ENCODE measurements at regions not wholly inside any gene's neighbourhood (a gene's known extent, or its start where the extent isn't known, plus 50 kb on each side); places are given as distances from the start of the nearest gene placed in this dataset.
"Not testable (repeated sequence)": the region's sequence is repeated elsewhere in the genome, so short reads cannot be mapped to it uniquely, and the experiment has no call there.

- peaks cover 2% of the 10 kb centered on the region for H3K9me3 Mint-ChIP-seq
- H3K27ac Mint-ChIP-seq = no peak overlapping the region
- no peaks in the 10 kb centered on the region for H3K36me3 Mint-ChIP-seq (ENCODE audit: low read depth)
- DNase-seq = no peak
- ATAC-seq (ENCODE audit: low read depth) = no peak
- no peaks in the 10 kb centered on the region for H3K4me1 Mint-ChIP-seq
- ChIA-PET POLR2A (no interaction called here), CTCF (no interaction called here)
- no peaks in the 10 kb centered on the region for H3K27me3 Mint-ChIP-seq
- intact Hi-C loops (cut with micrococcal nuclease) = no loop called here
- H3K4me3 Mint-ChIP-seq = no peak overlapping the region
- TF ChIP-seq, protein P1, sequence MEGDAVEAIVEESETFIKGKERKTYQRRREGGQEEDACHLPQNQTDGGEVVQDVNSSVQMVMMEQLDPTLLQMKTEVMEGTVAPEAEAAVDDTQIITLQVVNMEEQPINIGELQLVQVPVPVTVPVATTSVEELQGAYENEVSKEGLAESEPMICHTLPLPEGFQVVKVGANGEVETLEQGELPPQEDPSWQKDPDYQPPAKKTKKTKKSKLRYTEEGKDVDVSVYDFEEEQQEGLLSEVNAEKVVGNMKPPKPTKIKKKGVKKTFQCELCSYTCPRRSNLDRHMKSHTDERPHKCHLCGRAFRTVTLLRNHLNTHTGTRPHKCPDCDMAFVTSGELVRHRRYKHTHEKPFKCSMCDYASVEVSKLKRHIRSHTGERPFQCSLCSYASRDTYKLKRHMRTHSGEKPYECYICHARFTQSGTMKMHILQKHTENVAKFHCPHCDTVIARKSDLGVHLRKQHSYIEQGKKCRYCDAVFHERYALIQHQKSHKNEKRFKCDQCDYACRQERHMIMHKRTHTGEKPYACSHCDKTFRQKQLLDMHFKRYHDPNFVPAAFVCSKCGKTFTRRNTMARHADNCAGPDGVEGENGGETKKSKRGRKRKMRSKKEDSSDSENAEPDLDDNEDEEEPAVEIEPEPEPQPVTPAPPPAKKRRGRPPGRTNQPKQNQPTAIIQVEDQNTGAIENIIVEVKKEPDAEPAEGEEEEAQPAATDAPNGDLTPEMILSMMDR (IDR thresholded peaks at IDR 0.05) = no peak
Observed at GRCh38 chr7:110308791-110309190, 782.1 kb upstream of the LRRN3 start.

DNA sequence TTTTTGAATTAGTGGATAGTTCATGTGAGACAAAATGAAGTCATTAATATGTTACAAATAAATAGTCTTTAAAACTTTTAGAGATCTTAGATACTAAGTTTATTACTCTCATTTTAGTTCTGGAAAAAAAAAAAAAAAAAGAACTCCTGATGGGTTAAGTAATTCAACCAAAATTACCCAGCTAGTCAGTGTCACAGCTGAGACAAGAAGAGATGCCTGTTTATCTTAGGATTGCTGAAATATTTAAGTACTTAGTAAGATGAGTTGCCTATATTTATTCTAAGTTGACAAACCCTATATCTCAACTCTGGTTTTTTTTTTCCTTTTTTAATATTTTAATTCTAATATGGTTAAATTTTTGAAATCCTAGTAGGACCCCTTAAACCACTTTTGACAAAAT lies 781.0 kb upstream of the LRRN3 start:
- Mint-ChIP-seq H3K9me3 (peaks cover 4% of the 10 kb centered on the region), H3K36me3 (ENCODE audit: low read depth) (no peaks in the 10 kb centered on the region), H3K27me3 (no peaks in the 10 kb centered on the region), H3K4me1 (no peaks in the 10 kb centered on the region), H3K4me3 (no peak overlapping the region), H3K27ac (no peak overlapping the region)
- TF ChIP-seq, protein P1 (IDR thresholded peaks at IDR 0.05) = no peak
- no peak for ATAC-seq (ENCODE audit: low read depth)
- CTCF ChIA-PET = interaction anchor here (0.7 kb wide), 1 partner anchor 788 kb away, joined by 3 read pairs; no protein-coding TSS in a partner anchor
- intact Hi-C loops (cut with micrococcal nuclease) = no loop called here
- no peak for DNase-seq
- POLR2A ChIA-PET = no interaction called here

- Mint-ChIP-seq H3K4me3 (no peak overlapping the region), H3K27ac (no peak overlapping the region), H3K9me3 (peaks cover 4% of the 10 kb centered on the region), H3K4me1 (no peaks in the 10 kb centered on the region), H3K36me3 (ENCODE audit: low read depth) (no peaks in the 10 kb centered on the region), H3K27me3 (no peaks in the 10 kb centered on the region)
- TF ChIP-seq, protein P1 (IDR thresholded peaks at IDR 0.05) = no peak
- ATAC-seq (ENCODE audit: low read depth) (no peak), DNase-seq (no peak)
- ChIA-PET POLR2A (no interaction called here), CTCF (no interaction called here)
- intact Hi-C loops (cut with micrococcal nuclease) = no loop called here
Observed at GRCh38 chr7:110311556-110311955, 779.4 kb upstream of the LRRN3 start.

GRCh38 chr7:110317541-110318265 lies 773.2 kb upstream of the LRRN3 start:
- POLR2A ChIA-PET = no interaction called here
- H3K27ac Mint-ChIP-seq = no peak overlapping the region
- CTCF ChIA-PET = no interaction called here
- peaks cover 9% of the 10 kb centered on the region for H3K9me3 Mint-ChIP-seq
- no peaks in the 10 kb centered on the region for H3K4me1 Mint-ChIP-seq
- ATAC-seq (ENCODE audit: low read depth) (no peak), DNase-seq (no peak)
- TF ChIP-seq, protein P1 (IDR thresholded peaks at IDR 0.05) = no peak
- H3K36me3 Mint-ChIP-seq (ENCODE audit: low read depth) = no peaks in the 10 kb centered on the region
- no peaks in the 10 kb centered on the region for H3K27me3 Mint-ChIP-seq
- no peak overlapping the region for H3K4me3 Mint-ChIP-seq
- intact Hi-C loops (cut with micrococcal nuclease) = no loop called here

GRCh38 chr7:110320285-110320684 lies 770.6 kb upstream of the LRRN3 start:
- intact Hi-C loops (cut with micrococcal nuclease); H3K9me3 Mint-ChIP-seq; H3K4me3 Mint-ChIP-seq; POLR2A ChIA-PET; H3K4me1 Mint-ChIP-seq; DNase-seq; H3K27me3 Mint-ChIP-seq; H3K36me3 Mint-ChIP-seq (ENCODE audit: low read depth); H3K27ac Mint-ChIP-seq; CTCF ChIA-PET; ATAC-seq (ENCODE audit: low read depth): not testable (repeated sequence)

DNA sequence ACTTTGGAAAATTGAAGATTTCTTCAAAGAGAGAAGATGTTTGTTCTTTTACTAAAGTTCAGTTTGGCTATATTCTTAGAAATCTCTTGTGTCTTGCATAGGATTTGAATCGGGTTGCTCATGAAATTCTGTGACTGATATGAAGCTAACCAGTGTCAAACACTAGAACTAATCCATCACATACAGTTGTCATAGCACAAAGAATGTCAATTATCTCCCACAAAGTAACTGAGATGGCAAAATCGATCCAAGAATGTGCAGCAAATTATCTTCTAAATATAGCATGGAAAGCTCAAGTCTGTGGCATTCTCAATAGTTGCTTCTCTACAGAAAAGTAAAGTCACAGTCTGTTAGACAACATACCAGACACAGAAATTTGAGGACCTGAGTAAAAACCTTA lies 768.1 kb upstream of the LRRN3 start:
- ChIA-PET POLR2A (no interaction called here), CTCF (no interaction called here)
- H3K9me3 Mint-ChIP-seq = peaks cover 7% of the 10 kb centered on the region
- no peak overlapping the region for H3K27ac Mint-ChIP-seq
- DNase-seq = no peak
- ATAC-seq (ENCODE audit: low read depth) = no peak
- no peaks in the 10 kb centered on the region for H3K27me3 Mint-ChIP-seq
- no peaks in the 10 kb centered on the region for H3K4me1 Mint-ChIP-seq
- H3K36me3 Mint-ChIP-seq (ENCODE audit: low read depth) = no peaks in the 10 kb centered on the region
- no peak overlapping the region for H3K4me3 Mint-ChIP-seq
- intact Hi-C loops (cut with micrococcal nuclease) = no loop called here
- TF ChIP-seq, protein P1 (IDR thresholded peaks at IDR 0.05) = no peak
